Gastrocnemius medialis (tissue), 4 donors: ENCODE measurements at regions not wholly inside any gene's neighbourhood (a gene's known extent, or its start where the extent isn't known, plus 50 kb on each side); places are given as distances from the start of the nearest gene placed in this dataset.

ENCODE experiments used
- ATAC-seq, 2 donors: fragments of 150-250 bp; one replicate each; pipeline ENCODE4 v1.9.1; 2016
- DNase-seq, 2 donors: peaks; one replicate each; pipeline ENCODE4 v3.0.0-alpha.2; 2019
- H3K27ac ChIP-seq, 4 donors: fragments of 200-600 bp; sonication (generic); 1 replicate in 1 of 4; 2 replicates in 3 of 4; pipeline ENCODE4 v1.5.1; 2016 to 2018; ENCODE audit warnings: mild to moderate bottlenecking in 2 of 4, moderate library complexity in 1 of 4
- H3K27me3 ChIP-seq, 3 donors: fragments of 200-600 bp; sonication (generic) in 2 of 3; 1 replicate in 1 of 3; 2 replicates in 2 of 3; pipeline versions ENCODE4 v1.5.1 to v1.6.0; 2016 to 2019; ENCODE audit warnings: mild to moderate bottlenecking in 1 of 3, moderate library complexity in 1 of 3
- H3K36me3 ChIP-seq, 2 donors: fragments of 200-600 bp; sonication (generic) in 1 of 2; one replicate each; pipeline ENCODE4 v1.5.1; 2017 to 2018
- H3K4me1 ChIP-seq, 2 donors: fragments of 200-600 bp; sonication (generic) in 1 of 2; one replicate each; pipeline ENCODE4 v1.5.1; 2016 to 2017; ENCODE audit warnings: mild to moderate bottlenecking in 2 of 2
- H3K4me3 ChIP-seq, 4 donors: fragments of 200-600 bp; sonication (generic) in 3 of 4; 1 replicate in 1 of 4; 2 replicates in 3 of 4; pipeline ENCODE4 v1.5.1; 2016 to 2019; ENCODE audit warnings: mild to moderate bottlenecking in 2 of 4
- H3K9me3 ChIP-seq, 3 donors: fragments of 200-600 bp; sonication (generic) in 2 of 3; 1 replicate in 1 of 3; 2 replicates in 2 of 3; pipeline ENCODE4 v1.5.1; 2016 to 2019
- POLR2A ChIP-seq, 2 donors: fragments of 450-650 bp; IDR thresholded peaks; one replicate each; pipeline ENCODE4 v1.6.1; 2017; ENCODE audit warnings: antibody characterized with exemption in 2 of 2, mild to moderate bottlenecking in 2 of 2, moderate library complexity in 2 of 2
- in situ Hi-C, 4 donors: fragments of 200-750 bp; cut with MboI; loops; one replicate each; pipeline versions ENCODE4 v1.15.0 to v1.8.0; 2017; ENCODE audit warnings: low sequenced_read_pairs in 4 of 4
- intact Hi-C: fragments of 100-400 bp; cut with DNase I; formaldehyde crosslinking; loops from one replicate; pipeline ENCODE4 v1.15.1; 2023; ENCODE audit warnings: low total_unique reads
- TF ChIP-seq, protein P1 (sequence below), 5 experiments: fragments of 450-650 bp in 3 of 5; fragments of 200-600 bp in 2 of 5; sonication (generic) in 2 of 5; IDR thresholded peaks in 4 of 5; conservative IDR thresholded peaks in 1 of 5; 1 replicate in 4 of 5; 2 replicates in 1 of 5; pipeline ENCODE4 v1.5.1; 2016 to 2019; ENCODE audit warnings: antibody characterized with exemption in 5 of 5, mild to moderate bottlenecking in 3 of 5, moderate library complexity in 3 of 5

DNA sequence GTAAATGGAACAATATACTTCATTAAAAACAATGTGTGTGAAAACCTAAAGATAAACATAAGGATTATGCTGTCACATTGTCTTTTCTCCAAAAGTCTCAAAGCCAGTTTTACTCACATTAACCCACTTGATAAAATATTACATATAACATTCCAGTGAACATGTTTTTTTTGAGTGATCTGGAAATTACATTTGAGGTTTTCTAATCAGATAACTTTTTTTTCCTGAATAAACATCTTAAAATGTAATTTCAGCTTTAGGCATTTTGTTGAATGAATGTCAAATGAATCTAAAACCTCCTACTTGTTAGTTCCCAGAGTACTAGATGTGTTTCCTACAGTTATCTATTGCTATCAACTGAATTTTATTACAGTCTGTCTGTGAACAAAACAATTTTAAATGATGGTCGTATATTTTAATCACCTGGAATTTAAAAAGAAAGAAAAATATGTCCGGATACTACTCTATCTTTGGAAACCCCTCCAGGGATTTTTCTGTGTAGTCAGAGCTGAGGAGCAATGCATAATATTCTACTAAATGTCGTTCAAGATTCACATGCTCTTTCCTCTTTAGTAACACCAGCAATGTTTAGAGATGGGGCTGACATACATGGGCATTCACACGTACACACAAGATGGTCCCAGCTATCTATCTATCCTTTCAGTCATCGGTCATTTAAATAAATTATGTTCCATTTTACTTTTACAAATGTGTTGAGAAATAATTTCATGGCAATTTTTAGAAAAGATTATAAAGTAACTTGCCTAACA is 283.9 kb downstream of the KLF12 start:
- intact Hi-C loops (no loop called here), in situ Hi-C loops (no loop called here)
- H3K27me3 ChIP-seq: no peaks in the 10 kb centered on the region
- H3K27ac ChIP-seq: no peak overlapping the region
- no peak for ATAC-seq
- no peaks in the 10 kb centered on the region for H3K9me3 ChIP-seq
- peaks cover 0 to 14% of the 10 kb centered on the region in 2 donors for H3K4me1 ChIP-seq
- no peak for TF ChIP-seq POLR2A (IDR thresholded peaks at IDR 0.05)
- TF ChIP-seq, protein P1, sequence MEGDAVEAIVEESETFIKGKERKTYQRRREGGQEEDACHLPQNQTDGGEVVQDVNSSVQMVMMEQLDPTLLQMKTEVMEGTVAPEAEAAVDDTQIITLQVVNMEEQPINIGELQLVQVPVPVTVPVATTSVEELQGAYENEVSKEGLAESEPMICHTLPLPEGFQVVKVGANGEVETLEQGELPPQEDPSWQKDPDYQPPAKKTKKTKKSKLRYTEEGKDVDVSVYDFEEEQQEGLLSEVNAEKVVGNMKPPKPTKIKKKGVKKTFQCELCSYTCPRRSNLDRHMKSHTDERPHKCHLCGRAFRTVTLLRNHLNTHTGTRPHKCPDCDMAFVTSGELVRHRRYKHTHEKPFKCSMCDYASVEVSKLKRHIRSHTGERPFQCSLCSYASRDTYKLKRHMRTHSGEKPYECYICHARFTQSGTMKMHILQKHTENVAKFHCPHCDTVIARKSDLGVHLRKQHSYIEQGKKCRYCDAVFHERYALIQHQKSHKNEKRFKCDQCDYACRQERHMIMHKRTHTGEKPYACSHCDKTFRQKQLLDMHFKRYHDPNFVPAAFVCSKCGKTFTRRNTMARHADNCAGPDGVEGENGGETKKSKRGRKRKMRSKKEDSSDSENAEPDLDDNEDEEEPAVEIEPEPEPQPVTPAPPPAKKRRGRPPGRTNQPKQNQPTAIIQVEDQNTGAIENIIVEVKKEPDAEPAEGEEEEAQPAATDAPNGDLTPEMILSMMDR (IDR thresholded peaks at IDR 0.05 in 4 of 5, conservative IDR thresholded peaks at IDR 0.05 in 1 of 5): no peak
- peaks cover 0 to 6% of the 10 kb centered on the region in 2 donors for H3K36me3 ChIP-seq
- no peak for DNase-seq
- no peak overlapping the region for H3K4me3 ChIP-seq

DNA sequence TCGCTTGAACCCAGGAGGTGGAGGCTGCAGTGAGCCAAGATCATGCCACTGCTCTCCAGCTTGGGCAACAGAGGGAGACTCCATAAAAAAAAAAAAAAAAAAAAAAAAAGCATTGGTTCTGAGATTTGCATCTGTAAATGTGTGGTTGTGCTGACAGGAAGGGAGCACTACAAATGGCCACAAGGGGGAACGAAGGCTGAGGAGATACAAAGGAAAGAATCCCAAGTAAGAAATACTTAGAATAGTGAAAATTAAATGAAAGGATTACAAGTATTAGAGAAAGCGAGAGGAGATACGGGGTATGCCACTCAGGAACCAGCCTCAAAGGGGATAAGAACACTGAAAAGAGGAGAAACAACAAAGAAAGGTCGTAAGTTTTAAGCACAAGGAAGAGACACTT is 284.9 kb downstream of the KLF12 start:
- Histone ChIP-seq H3K4me3 (no peak overlapping the region), H3K27me3 (no peaks in the 10 kb centered on the region), H3K9me3 (no peaks in the 10 kb centered on the region), H3K4me1 (peaks cover 0 to 14% of the 10 kb centered on the region in 2 donors), H3K27ac (no peak overlapping the region), H3K36me3 (peaks cover 0 to 7% of the 10 kb centered on the region in 2 donors)
- ATAC-seq (no peak), DNase-seq (no peak)
- intact Hi-C loops (no loop called here), in situ Hi-C loops (loop anchor here in 2 of 4 donors (25.0 kb wide), 1 partner anchor 438 kb away; no protein-coding TSS in a partner anchor)
- TF ChIP-seq, protein P1 (IDR thresholded peaks at IDR 0.05 in 4 of 5, conservative IDR thresholded peaks at IDR 0.05 in 1 of 5): peak in 1 of 5 experiments; percentile 17
- TF ChIP-seq POLR2A (IDR thresholded peaks at IDR 0.05): no peak

DNA sequence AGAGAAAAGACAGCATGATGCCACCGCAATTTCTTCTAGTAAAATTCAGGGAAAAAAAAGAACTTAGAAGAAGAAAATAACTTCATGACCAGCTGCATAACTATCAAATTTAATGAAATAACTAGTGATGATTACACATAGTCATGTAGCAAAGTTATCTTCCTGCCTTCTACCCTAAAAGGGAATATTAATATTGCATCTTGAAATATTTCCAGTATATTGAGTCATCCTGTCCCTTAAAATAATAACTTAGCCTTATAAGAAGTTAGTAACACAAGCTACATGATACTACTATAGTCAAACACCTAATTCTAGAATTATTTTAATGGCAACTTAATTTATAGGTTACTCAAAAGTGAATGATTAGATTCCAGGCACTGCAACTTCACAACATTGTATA is 289.2 kb downstream of the KLF12 start:
- in situ Hi-C loops: loop anchor here in 2 of 4 donors (25.0 kb wide), 1 partner anchor 442 kb away; no protein-coding TSS in a partner anchor
- no peaks in the 10 kb centered on the region for H3K27me3 ChIP-seq
- H3K4me3 ChIP-seq: no peak overlapping the region
- DNase-seq (no peak), ATAC-seq (no peak)
- peaks cover 0 to 7% of the 10 kb centered on the region in 2 donors for H3K36me3 ChIP-seq
- H3K9me3 ChIP-seq: no peaks in the 10 kb centered on the region
- TF ChIP-seq, protein P1 (IDR thresholded peaks at IDR 0.05 in 4 of 5, conservative IDR thresholded peaks at IDR 0.05 in 1 of 5): no peak
- TF ChIP-seq POLR2A (IDR thresholded peaks at IDR 0.05): no peak
- intact Hi-C loops: no loop called here
- H3K4me1 ChIP-seq: peaks cover 0 to 9% of the 10 kb centered on the region in 2 donors
- H3K27ac ChIP-seq: no peak overlapping the region

DNA sequence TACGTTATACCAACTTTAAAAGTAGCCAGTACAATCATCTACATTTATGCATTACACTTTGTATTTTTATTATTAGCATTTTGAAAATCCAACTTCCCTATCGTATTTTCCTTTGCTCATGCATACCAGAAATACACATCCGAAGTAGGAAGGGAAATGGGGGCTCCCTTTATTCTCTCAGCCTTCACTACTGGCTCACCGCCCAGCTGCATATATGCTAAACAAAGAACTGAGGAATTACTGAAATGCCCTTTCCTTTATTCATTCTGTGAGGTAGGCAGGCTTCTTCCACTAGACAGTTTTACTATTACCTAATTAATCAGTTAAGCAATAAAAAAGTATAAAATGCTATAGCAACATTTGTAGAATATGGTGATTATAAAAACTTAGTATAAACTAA is 291.6 kb downstream of the KLF12 start:
- TF ChIP-seq, protein P1 (IDR thresholded peaks at IDR 0.05 in 4 of 5, conservative IDR thresholded peaks at IDR 0.05 in 1 of 5): no peak
- no peak for TF ChIP-seq POLR2A (IDR thresholded peaks at IDR 0.05)
- DNase-seq (no peak), ATAC-seq (no peak)
- no peak overlapping the region for H3K4me3 ChIP-seq
- in situ Hi-C loops (loop anchor here in 2 of 4 donors (25.0 kb wide), 1 partner anchor 445 kb away; no protein-coding TSS in a partner anchor), intact Hi-C loops (no loop called here)
- H3K36me3 ChIP-seq: peaks cover 0 to 7% of the 10 kb centered on the region in 2 donors
- H3K4me1 ChIP-seq: peaks cover 0 to 5% of the 10 kb centered on the region in 2 donors
- H3K27me3 ChIP-seq: no peaks in the 10 kb centered on the region
- no peak overlapping the region for H3K27ac ChIP-seq
- no peaks in the 10 kb centered on the region for H3K9me3 ChIP-seq
